ENCODE measurements at regions not wholly inside any gene's neighbourhood (a gene's known extent, or its start where the extent isn't known, plus 50 kb on each side); places are given as distances from the start of the nearest gene placed in this dataset.

- no peaks in the 10 kb centered on the region for H3K27me3 ChIP-seq (ENCODE audit: low read depth)
- TF ChIP-seq, protein P1, sequence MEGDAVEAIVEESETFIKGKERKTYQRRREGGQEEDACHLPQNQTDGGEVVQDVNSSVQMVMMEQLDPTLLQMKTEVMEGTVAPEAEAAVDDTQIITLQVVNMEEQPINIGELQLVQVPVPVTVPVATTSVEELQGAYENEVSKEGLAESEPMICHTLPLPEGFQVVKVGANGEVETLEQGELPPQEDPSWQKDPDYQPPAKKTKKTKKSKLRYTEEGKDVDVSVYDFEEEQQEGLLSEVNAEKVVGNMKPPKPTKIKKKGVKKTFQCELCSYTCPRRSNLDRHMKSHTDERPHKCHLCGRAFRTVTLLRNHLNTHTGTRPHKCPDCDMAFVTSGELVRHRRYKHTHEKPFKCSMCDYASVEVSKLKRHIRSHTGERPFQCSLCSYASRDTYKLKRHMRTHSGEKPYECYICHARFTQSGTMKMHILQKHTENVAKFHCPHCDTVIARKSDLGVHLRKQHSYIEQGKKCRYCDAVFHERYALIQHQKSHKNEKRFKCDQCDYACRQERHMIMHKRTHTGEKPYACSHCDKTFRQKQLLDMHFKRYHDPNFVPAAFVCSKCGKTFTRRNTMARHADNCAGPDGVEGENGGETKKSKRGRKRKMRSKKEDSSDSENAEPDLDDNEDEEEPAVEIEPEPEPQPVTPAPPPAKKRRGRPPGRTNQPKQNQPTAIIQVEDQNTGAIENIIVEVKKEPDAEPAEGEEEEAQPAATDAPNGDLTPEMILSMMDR (IDR thresholded peaks at IDR 0.05): no peak
- H3K9me3 ChIP-seq: no peaks in the 10 kb centered on the region
- intact Hi-C loops (cut with DNase I): no loop called here
- H3K36me3 ChIP-seq: no peaks in the 10 kb centered on the region
- no peak for DNase-seq
- H3K4me1 ChIP-seq: no peaks in the 10 kb centered on the region
- H3K4me3 ChIP-seq: no peak overlapping the region
- H3K27ac ChIP-seq: no peak overlapping the region
- no peak for ATAC-seq
These were observed 690.1 kb upstream of the MAN1A1 start for GRCh38 chr6:120039664-120040063.

- no peak overlapping the region for H3K27ac ChIP-seq
- intact Hi-C loops (cut with DNase I): no loop called here
- no peaks in the 10 kb centered on the region for H3K4me1 ChIP-seq
- no peaks in the 10 kb centered on the region for H3K9me3 ChIP-seq
- no peak overlapping the region for H3K4me3 ChIP-seq
- no peaks in the 10 kb centered on the region for H3K36me3 ChIP-seq
- DNase-seq (no peak), ATAC-seq (no peak)
- TF ChIP-seq, protein P1 (IDR thresholded peaks at IDR 0.05): no peak
- H3K27me3 ChIP-seq (ENCODE audit: low read depth): no peaks in the 10 kb centered on the region
These were observed 682.3 kb upstream of the MAN1A1 start for GRCh38 chr6:120031837-120032236.

DNA sequence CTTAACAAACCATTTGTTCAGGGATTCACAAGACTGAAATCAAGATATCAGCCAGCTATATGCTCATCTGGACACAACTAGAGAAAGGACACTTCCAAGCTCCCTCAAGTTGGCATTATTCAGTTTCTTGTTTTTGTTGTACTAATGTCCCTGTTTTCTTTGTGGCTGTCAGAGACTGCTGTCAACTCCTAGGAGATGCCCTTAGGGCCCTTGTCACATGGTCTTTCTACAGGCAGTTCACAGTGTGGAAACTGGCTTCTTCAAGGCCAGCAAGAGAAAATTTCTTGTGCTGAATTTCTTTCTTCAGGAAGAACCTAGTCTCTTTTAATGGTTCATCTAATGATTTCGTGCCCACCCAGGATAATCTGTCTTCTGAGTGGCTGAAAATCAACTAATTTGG is 677.2 kb upstream of the MAN1A1 start:
- no peaks in the 10 kb centered on the region for H3K27me3 ChIP-seq (ENCODE audit: low read depth)
- intact Hi-C loops (cut with DNase I): no loop called here
- no peaks in the 10 kb centered on the region for H3K9me3 ChIP-seq
- H3K27ac ChIP-seq: no peak overlapping the region
- no peak for DNase-seq
- no peak for ATAC-seq
- TF ChIP-seq, protein P1 (IDR thresholded peaks at IDR 0.05): no peak
- H3K4me1 ChIP-seq: no peaks in the 10 kb centered on the region
- H3K4me3 ChIP-seq: no peak overlapping the region
- H3K36me3 ChIP-seq: no peaks in the 10 kb centered on the region

GRCh38 chr6:120010075-120010474 is 660.5 kb upstream of the MAN1A1 start:
- intact Hi-C loops (cut with DNase I): no loop called here
- no peak for DNase-seq

DNA sequence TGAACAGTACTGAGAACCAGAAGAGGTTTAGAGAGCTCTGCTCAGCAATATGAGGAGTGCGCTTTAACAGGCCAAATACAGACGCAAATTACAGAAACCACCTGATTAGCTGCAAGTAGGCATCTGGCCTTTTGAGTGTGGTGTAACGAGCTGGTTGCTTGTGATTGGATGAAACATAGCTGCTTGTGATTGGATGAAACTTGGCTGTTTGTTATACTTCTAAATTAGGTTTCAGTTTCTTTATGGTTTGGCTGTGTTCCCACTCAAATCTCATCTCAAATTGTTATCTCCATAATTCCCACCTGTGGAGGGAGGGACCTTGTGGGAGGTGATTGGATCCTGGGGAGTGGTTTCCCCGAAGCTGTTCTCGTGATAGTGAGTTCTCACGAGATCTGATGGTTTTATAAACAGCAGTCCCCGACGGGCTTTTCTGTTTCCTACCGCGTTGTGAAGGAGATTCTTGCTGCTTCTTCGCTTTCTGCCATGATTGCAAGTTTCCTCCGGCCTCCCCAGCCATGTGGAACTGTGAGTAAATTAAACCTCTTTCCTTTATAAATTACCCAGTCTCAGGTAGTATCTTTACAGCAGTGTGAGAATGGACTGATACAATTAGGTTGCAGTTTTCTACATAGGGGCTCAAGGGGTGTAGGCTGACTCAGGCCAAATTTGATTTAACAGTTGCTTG is 655.9 kb upstream of the MAN1A1 start:
- ATAC-seq (no peak), DNase-seq (no peak)
- Histone ChIP-seq H3K4me3 (no peak overlapping the region), H3K36me3 (no peaks in the 10 kb centered on the region), H3K27ac (no peak overlapping the region), H3K9me3 (no peaks in the 10 kb centered on the region), H3K4me1 (no peaks in the 10 kb centered on the region), H3K27me3 (ENCODE audit: low read depth) (no peaks in the 10 kb centered on the region)
- intact Hi-C loops (cut with DNase I): no loop called here
- TF ChIP-seq, protein P1 (IDR thresholded peaks at IDR 0.05): no peak

More at GRCh38 chr6:120010075-120010474, 660.5 kb upstream of the MAN1A1 start:
- Histone ChIP-seq H3K27ac (no peak overlapping the region), H3K27me3 (ENCODE audit: low read depth) (no peaks in the 10 kb centered on the region), H3K4me1 (no peaks in the 10 kb centered on the region), H3K4me3 (no peak overlapping the region), H3K36me3 (no peaks in the 10 kb centered on the region), H3K9me3 (no peaks in the 10 kb centered on the region)
- no peak for ATAC-seq
- TF ChIP-seq, protein P1 (IDR thresholded peaks at IDR 0.05): no peak

Measured in lower lobe of right lung (tissue), 2 donors.